HL-60 (cell line): ENCODE measurements at regions not wholly inside any gene's neighbourhood (a gene's known extent, or its start where the extent isn't known, plus 50 kb on each side); places are given as distances from the start of the nearest gene placed in this dataset.

Experiments
- DNase-seq, 2 experiments: peaks; one replicate each; pipeline ENCODE4 v3.0.0-alpha.2; 2010 to 2020; ENCODE audit warnings: low read depth in 1 of 2, low spot score in 1 of 2
- H3K27ac ChIP-seq: fragments of 250-450 bp; sonication (Bioruptor Pico); replicated peaks from 2 replicates; pipeline ENCODE4 v1.5.1; 2020; ENCODE audit warnings: mild to moderate bottlenecking, moderate library complexity
- H3K27me3 ChIP-seq: fragments of 250-450 bp; sonication (Bioruptor Pico); 2 replicates; pipeline ENCODE4 v1.5.1; 2021; ENCODE audit warnings: mild to moderate bottlenecking, moderate library complexity; ENCODE audit not compliant: insufficient read depth, poor library complexity, severe bottlenecking
- H3K4me3 ChIP-seq: replicated peaks from 2 replicates; pipeline ENCODE4 v1.5.1; 2011; ENCODE audit warnings: mild to moderate bottlenecking, control low read depth, low read length; ENCODE audit not compliant: insufficient read depth
- GABPA ChIP-seq: IDR thresholded peaks from 2 replicates; pipeline ENCODE4 v1.6.1; 2012; ENCODE audit warnings: low read depth
- POLR2AphosphoS5 ChIP-seq: IDR thresholded peaks from 2 replicates; pipeline ENCODE4 v1.6.1; 2012; ENCODE audit warnings: low read depth
- REST ChIP-seq: IDR thresholded peaks from 2 replicates; pipeline ENCODE4 v1.6.1; 2012; ENCODE audit warnings: low read depth; ENCODE audit not compliant: insufficient replicate concordance
- SPI1 ChIP-seq: IDR thresholded peaks from 2 replicates; pipeline ENCODE4 v1.6.1; 2012; ENCODE audit warnings: low read depth, mild to moderate bottlenecking, borderline replicate concordance
- TF ChIP-seq, protein P1 (sequence below): IDR thresholded peaks from one replicate; pipeline ENCODE4 v1.5.1; 2011; ENCODE audit warnings: low read length, control low read depth, inconsistent platforms; ENCODE audit not compliant: insufficient read depth

- DNase-seq: no peak
- TF ChIP-seq REST: no peak
- TF ChIP-seq, protein P1, sequence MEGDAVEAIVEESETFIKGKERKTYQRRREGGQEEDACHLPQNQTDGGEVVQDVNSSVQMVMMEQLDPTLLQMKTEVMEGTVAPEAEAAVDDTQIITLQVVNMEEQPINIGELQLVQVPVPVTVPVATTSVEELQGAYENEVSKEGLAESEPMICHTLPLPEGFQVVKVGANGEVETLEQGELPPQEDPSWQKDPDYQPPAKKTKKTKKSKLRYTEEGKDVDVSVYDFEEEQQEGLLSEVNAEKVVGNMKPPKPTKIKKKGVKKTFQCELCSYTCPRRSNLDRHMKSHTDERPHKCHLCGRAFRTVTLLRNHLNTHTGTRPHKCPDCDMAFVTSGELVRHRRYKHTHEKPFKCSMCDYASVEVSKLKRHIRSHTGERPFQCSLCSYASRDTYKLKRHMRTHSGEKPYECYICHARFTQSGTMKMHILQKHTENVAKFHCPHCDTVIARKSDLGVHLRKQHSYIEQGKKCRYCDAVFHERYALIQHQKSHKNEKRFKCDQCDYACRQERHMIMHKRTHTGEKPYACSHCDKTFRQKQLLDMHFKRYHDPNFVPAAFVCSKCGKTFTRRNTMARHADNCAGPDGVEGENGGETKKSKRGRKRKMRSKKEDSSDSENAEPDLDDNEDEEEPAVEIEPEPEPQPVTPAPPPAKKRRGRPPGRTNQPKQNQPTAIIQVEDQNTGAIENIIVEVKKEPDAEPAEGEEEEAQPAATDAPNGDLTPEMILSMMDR: no peak
- no peak for TF ChIP-seq SPI1
- TF ChIP-seq GABPA: no peak
- H3K27ac ChIP-seq: no peak overlapping the region
- H3K4me3 ChIP-seq: no peak overlapping the region
- H3K27me3 ChIP-seq: no peaks in the 10 kb centered on the region
These were observed 103.4 kb upstream of the KCNE2 start for GRCh38 chr21:34260277-34261008.

GRCh38 chr21:34261841-34262468 lies 101.9 kb upstream of the KCNE2 start:
- DNase-seq: no peak
- TF ChIP-seq POLR2AphosphoS5: no peak
- Histone ChIP-seq H3K27ac (no peak overlapping the region), H3K27me3 (no peaks in the 10 kb centered on the region), H3K4me3 (no peak overlapping the region)

DNA sequence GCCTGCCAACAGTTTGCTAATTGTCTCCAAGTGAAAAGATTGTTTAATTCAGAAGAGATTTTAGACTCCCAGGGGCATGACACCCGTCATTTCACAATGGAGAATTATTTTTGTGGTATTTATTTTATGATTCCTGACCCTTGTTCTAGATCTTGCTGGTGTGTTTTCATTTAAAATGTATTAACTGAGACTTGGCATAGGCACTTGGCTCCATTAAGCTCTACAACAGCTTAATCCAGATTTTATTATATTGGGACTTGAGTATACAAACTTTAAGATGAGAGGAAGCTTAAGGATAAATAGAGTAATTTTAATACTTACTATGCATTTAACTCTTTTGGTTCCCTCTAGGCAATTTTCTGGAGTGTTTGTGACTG lies 101.3 kb upstream of the KCNE2 start:
- TF ChIP-seq REST (no peak), GABPA (no peak), POLR2AphosphoS5 (no peak), SPI1 (no peak)
- TF ChIP-seq, protein P1: no peak
- Histone ChIP-seq H3K27me3 (no peaks in the 10 kb centered on the region), H3K27ac (no peak overlapping the region), H3K4me3 (no peak overlapping the region)
- DNase-seq: no peak

DNA sequence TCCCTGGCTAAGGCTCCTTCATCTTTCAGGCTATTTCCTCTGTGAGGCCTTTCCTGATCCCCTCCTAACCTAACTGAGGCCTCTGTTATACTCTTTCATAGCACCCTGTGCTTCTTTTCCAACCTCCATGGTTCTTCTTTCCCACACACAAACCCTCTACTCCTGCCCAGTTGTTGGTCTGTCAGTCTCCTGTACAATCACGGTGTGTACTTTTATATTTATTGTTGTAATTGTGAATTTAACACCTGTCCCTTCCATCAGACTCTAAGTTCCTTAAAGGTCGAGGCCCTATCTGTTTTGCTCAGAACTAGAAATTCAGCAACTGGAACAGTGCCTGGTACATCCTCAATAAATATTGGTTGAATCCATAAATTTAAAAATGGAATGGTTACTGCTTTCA lies 100.2 kb upstream of the KCNE2 start:
- H3K27ac ChIP-seq: no peak overlapping the region
- H3K27me3 ChIP-seq: no peaks in the 10 kb centered on the region
- no peak overlapping the region for H3K4me3 ChIP-seq
- TF ChIP-seq GABPA (no peak), POLR2AphosphoS5 (no peak), SPI1 (no peak), REST (no peak)
- TF ChIP-seq, protein P1: no peak
- DNase-seq: no peak
